Forelimb muscle (tissue), 1 donor: ENCODE measurements at regions not wholly inside any gene's neighbourhood (a gene's known extent, or its start where the extent isn't known, plus 50 kb on each side); places are given as distances from the start of the nearest gene placed in this dataset.
A peak's percentile ranks its signal among the peaks of the same experiment; 100 is the strongest.

Experiments
- DNase-seq: peaks from one replicate; pipeline ENCODE4 v3.0.0-alpha.2; 2013; ENCODE audit warnings: low read depth

DNA sequence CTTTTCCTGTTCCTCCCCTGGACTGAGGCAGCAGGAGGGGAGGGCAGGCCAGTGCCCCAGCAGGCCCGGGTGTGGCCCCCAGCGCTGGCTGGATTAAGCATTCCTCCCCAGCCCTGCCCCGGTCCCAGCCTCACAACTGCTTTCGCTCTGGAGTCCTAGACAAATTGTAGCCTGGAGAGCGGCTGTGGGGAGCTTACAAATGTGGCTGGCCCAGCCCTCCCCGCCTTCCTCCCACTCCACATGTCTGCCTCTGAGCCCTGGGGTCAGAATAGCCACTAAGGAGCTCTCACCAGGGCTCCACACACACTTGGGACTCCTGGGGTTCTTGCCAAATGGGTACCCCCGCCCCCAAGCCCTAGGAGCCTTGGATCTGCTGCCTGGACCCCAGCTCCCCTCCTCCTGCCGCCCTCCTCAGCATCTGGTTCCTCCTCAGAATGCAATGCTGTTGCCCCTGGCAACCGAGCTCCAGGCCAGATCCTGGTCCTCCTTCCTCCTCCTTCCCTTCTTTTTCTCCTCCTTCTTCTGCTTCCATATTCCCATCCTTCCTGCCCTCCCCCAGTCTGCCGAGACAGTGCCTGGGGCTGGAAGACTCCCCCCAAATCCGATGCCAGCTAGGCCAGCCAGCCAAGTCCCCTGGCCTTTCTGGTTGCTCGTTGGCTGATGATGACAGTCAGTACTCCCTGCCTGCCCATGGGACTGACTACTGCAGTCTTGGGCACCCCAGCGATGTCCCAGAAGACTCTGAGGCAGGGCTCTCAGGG, 91.1 kb downstream of the LINGO1 start:
- DNase-seq: peak; percentile 65

DNA sequence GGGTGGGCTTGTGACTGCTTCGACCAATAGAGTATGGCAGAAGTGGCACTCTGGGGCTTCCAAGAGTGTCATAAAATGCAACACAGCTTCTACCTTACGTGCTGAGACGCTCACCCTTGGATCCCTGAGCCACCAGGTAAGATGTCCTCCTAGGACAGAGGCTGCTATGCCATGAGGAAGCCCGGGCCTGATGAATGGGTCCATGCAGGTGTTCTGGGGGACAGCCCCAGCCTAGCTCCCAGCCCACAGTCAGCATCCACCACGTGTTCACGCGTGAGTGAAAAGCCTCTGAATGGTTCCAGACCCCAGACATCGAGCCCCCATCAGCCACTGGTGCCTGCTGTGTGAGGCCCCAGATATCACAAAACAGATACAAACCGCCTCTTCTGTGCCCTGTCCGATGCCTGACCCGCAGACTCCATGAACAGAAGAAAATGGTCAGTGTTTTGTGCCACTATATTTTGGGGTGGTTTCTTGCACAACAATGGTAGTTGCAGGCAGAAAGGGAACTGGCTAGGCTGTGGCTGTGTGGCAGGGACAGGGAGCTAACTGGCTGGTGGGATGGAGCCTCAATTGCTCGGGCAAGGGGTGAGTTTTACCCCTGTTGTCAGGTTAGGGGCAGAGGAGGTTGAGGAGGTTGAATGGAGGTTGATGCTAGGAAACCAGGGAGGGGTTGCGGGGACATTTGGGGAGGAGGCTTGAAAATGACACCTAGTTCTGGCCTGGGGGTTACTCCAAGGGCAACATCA, 92.2 kb downstream of the LINGO1 start:
- no peak for DNase-seq

DNA sequence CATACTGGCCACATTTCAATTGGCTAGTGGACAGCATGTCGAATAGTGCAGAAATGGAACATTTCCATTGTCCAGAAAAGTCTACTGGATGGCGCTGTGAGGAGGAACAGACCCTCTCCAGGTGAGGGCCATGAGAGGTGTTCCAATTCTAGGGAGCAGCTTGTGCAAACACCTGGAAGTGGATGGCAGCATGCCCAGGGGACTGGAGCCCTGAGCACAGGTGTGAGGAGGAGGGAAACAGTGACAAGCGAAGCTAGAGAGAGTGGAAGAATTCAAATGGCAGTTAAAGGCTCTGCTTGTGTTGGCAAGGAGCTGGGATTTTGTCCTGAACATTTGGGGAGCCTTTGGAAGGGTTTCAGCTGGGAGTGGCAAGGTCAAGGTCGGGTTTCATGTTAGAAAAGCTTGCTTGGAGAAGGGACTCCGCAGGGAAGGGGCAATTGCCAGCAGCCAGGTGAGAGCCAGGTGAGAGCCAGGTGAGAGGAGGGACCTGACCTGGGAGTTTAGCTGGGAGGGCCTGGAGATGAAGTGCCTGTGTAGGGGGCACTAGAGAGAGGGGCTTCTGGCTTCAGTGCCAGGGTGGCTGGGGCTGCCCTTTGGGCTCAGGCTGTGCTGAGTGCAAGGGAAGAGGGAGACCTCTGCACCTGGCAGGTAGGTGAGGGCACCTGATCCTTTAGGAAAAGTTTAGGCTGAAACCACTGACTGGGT, 93.8 kb downstream of the LINGO1 start:
- DNase-seq: no peak

DNA sequence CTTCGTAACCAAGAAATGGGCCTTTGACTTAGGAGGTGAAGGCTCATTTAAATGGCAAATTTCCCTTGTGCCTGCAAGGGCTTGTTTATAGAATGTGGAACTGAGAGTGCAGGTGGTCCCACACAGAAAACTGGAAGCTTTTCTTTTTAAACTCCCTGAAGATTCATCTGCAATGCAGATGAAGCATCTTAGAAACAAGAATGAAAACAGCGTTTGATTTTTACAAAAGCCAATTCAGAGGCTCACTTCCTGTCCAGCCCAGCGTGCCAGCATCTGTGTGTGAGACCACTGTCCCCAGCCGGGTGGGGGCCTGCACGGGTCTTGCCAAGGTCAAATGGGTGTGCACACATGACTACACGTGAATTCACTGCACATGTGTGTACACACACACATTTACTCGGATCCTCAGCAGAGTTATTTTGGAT, 94.7 kb downstream of the LINGO1 start:
- no peak for DNase-seq

DNA sequence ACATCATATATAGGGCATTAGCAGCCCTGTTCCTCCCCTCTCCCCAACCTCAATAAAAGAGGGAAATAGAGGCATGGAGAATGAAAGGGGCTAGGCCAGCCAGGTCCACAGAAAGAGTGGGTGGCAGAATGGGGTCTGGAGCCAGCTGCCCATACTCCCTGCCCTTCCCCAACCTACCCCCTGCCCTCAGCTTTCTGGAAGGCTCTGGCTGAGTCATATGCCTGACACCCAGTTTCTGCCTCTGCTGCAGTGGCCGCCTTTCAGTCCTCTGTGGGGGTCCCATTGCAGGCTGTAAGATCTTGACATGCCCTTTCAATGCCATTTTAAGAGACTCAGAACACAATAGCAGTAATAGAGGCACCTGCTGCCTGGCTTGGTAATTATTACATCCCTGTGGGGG, 95.7 kb downstream of the LINGO1 start:
- no peak for DNase-seq

DNA sequence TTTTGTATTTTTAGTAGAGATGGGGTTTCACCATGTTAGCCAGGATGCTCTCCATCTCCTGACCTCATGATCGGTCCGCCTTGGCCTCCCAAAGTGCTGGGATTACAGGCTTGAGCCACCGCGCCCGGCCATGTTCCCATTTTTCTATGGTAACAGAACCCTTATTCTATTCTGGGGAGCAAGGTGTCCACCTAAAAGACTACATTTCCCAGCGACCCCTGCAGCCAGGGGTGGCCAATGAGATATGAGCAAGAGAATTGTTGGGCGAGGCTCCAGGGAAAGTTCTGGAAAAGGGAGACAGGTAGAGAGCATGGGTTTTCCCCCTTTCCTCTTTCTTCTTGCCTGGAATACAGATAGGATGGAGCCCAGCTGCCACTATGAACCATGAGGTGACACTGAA, 96.9 kb downstream of the LINGO1 start:
- no peak for DNase-seq
